ENCODE measurements at regions not wholly inside any gene's neighbourhood (a gene's known extent, or its start where the extent isn't known, plus 50 kb on each side); places are given as distances from the start of the nearest gene placed in this dataset.

DNA sequence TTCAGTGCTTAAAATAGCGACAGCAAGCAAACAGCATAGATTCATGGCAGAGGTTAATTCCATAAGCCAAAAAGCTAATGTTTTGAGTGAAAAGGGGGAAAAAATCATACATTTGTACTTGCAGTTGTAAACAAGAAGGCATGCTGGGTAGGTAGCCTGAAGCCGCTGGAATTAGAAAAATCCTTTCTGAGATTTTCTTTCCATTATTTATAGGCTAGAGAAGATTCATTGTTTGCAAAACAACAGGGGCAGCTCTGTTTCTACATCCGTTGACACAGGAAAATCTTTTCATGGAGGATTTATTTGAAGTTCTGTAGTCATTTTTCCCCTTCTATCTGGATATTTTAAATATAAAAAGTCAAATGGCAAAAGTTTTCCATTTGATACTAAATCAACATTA, 843.9 kb downstream of the QKI start:
- no peaks in the 10 kb centered on the region for H3K9me3 ChIP-seq (ENCODE audit: insufficient read depth, low read length)
- H3K27me3 ChIP-seq (ENCODE audit: low read depth, low read length): no peaks in the 10 kb centered on the region
- H3K36me3 ChIP-seq (replicated peaks; ENCODE audit: low read depth, low read length): no peaks in the 10 kb centered on the region
- no peak overlapping the region for H3K27ac ChIP-seq (ENCODE audit: low read length)
- H3K4me3 ChIP-seq (ENCODE audit: low read length): no peak overlapping the region
- no peak overlapping the region for H3K9ac ChIP-seq (ENCODE audit: low read length)
- no peaks in the 10 kb centered on the region for H4K20me1 ChIP-seq (ENCODE audit: insufficient read depth, low read length)
- H3K4me1 ChIP-seq (ENCODE audit: low read length): no peaks in the 10 kb centered on the region
- no peak for TF ChIP-seq EZH2phosphoT487 (IDR thresholded peaks at IDR 0.05; ENCODE audit: low read depth)
- TF ChIP-seq, protein P1, sequence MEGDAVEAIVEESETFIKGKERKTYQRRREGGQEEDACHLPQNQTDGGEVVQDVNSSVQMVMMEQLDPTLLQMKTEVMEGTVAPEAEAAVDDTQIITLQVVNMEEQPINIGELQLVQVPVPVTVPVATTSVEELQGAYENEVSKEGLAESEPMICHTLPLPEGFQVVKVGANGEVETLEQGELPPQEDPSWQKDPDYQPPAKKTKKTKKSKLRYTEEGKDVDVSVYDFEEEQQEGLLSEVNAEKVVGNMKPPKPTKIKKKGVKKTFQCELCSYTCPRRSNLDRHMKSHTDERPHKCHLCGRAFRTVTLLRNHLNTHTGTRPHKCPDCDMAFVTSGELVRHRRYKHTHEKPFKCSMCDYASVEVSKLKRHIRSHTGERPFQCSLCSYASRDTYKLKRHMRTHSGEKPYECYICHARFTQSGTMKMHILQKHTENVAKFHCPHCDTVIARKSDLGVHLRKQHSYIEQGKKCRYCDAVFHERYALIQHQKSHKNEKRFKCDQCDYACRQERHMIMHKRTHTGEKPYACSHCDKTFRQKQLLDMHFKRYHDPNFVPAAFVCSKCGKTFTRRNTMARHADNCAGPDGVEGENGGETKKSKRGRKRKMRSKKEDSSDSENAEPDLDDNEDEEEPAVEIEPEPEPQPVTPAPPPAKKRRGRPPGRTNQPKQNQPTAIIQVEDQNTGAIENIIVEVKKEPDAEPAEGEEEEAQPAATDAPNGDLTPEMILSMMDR (IDR thresholded peaks at IDR 0.05; ENCODE audit: low read depth, low read length): no peak
- H3K4me2 ChIP-seq (ENCODE audit: low read length): no peak overlapping the region
- H3K79me2 ChIP-seq (ENCODE audit: low read length): no peaks in the 10 kb centered on the region
- H2AFZ ChIP-seq (ENCODE audit: low read depth, low read length): no peak overlapping the region

DNA sequence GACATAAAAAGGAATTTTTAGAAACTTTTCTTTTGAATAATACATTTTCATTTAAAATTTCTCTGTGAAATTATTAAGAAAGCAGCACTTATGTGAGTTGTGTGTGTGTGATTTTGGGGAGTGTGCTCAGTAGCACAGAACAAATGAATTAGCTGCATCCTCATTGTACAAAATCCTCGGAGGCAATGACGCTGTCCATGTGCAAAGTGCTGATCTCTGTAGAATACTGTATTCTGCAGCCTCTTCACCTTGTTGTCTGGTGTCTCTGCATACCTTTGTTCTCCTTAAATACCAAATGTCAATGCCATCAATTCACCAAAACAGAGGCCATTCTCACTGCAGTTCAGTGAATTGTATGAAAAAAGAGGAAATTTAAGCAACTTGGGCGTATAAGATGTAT, 838.4 kb downstream of the QKI start:
- no peaks in the 10 kb centered on the region for H3K4me1 ChIP-seq (ENCODE audit: low read length)
- no peak overlapping the region for H3K4me3 ChIP-seq (ENCODE audit: low read length)
- no peaks in the 10 kb centered on the region for H4K20me1 ChIP-seq (ENCODE audit: insufficient read depth, low read length)

DNA sequence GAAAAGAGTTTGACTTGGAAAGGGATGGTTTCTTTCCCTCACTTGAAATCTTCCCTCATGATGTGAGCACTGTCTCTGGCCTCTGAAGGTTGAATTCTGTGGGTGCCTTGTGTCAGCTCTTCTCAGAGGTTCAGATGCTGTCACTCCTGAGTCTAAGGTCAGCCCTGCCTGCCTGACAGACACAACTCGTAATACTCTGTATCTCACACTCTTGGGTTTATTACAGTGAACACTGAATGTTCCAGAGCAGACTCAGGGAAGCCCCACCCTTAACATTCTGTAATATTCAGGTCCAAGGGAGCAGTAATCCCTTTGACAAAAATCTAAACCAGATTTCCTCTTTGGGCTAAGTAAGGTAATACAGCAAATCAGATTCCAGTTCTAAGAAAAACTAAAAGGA, 837.8 kb downstream of the QKI start:
- Histone ChIP-seq H3K4me1 (ENCODE audit: low read length) (no peaks in the 10 kb centered on the region), H3K4me2 (ENCODE audit: low read length) (no peak overlapping the region), H3K79me2 (ENCODE audit: low read length) (no peaks in the 10 kb centered on the region), H3K27ac (ENCODE audit: low read length) (no peak overlapping the region), H3K27me3 (ENCODE audit: low read depth, low read length) (no peaks in the 10 kb centered on the region), H3K4me3 (ENCODE audit: low read length) (no peak overlapping the region), H3K36me3 (replicated peaks; ENCODE audit: low read depth, low read length) (no peaks in the 10 kb centered on the region), H2AFZ (ENCODE audit: low read depth, low read length) (no peak overlapping the region), H3K9me3 (ENCODE audit: insufficient read depth, low read length) (no peaks in the 10 kb centered on the region), H4K20me1 (ENCODE audit: insufficient read depth, low read length) (no peaks in the 10 kb centered on the region), H3K9ac (ENCODE audit: low read length) (no peak overlapping the region)
- no peak for TF ChIP-seq EZH2phosphoT487 (IDR thresholded peaks at IDR 0.05; ENCODE audit: low read depth)
- TF ChIP-seq, protein P1 (IDR thresholded peaks at IDR 0.05; ENCODE audit: low read depth, low read length): no peak

More for the DNA sequence above, 838.4 kb downstream of the QKI start:
- TF ChIP-seq, protein P1 (IDR thresholded peaks at IDR 0.05; ENCODE audit: low read depth, low read length): no peak
- TF ChIP-seq EZH2phosphoT487 (IDR thresholded peaks at IDR 0.05; ENCODE audit: low read depth): no peak
- no peak overlapping the region for H3K4me2 ChIP-seq (ENCODE audit: low read length)
- H3K27me3 ChIP-seq (ENCODE audit: low read depth, low read length): no peaks in the 10 kb centered on the region
- H3K36me3 ChIP-seq (replicated peaks; ENCODE audit: low read depth, low read length): no peaks in the 10 kb centered on the region
- no peak overlapping the region for H3K9ac ChIP-seq (ENCODE audit: low read length)
- no peak overlapping the region for H2AFZ ChIP-seq (ENCODE audit: low read depth, low read length)
- no peaks in the 10 kb centered on the region for H3K9me3 ChIP-seq (ENCODE audit: insufficient read depth, low read length)
- H3K79me2 ChIP-seq (ENCODE audit: low read length): no peaks in the 10 kb centered on the region
- H3K27ac ChIP-seq (ENCODE audit: low read length): no peak overlapping the region

DNA sequence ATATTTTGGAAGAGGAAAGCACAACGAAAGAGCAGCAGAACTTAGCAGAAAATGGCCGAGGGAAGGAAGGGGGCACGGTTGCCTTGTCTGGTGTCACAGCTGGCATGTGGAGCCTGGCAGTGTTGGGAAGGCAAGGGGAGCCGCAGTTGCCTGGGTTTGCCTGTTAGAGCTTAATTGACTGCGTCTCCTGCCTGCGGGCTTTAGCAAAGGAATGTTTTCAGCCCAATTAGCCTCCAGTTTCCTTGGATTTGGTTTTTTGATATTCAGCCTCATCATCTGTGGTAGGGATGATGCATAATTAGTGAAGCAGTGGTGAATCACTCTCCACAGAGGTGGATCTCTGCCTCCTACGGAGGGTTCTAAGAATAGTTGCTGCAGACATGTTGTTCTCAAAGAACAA, 832.6 kb downstream of the QKI start:
- no peak overlapping the region for H3K9ac ChIP-seq (ENCODE audit: low read length)
- no peak overlapping the region for H3K4me3 ChIP-seq (ENCODE audit: low read length)
- no peaks in the 10 kb centered on the region for H3K9me3 ChIP-seq (ENCODE audit: insufficient read depth, low read length)
- H3K4me1 ChIP-seq (ENCODE audit: low read length): no peaks in the 10 kb centered on the region
- H3K36me3 ChIP-seq (replicated peaks; ENCODE audit: low read depth, low read length): no peaks in the 10 kb centered on the region
- no peak for TF ChIP-seq EZH2phosphoT487 (IDR thresholded peaks at IDR 0.05; ENCODE audit: low read depth)
- H3K79me2 ChIP-seq (ENCODE audit: low read length): no peaks in the 10 kb centered on the region
- no peak overlapping the region for H3K27ac ChIP-seq (ENCODE audit: low read length)
- H2AFZ ChIP-seq (ENCODE audit: low read depth, low read length): no peak overlapping the region
- no peak overlapping the region for H3K4me2 ChIP-seq (ENCODE audit: low read length)
- no peaks in the 10 kb centered on the region for H4K20me1 ChIP-seq (ENCODE audit: insufficient read depth, low read length)
- no peaks in the 10 kb centered on the region for H3K27me3 ChIP-seq (ENCODE audit: low read depth, low read length)

DNA sequence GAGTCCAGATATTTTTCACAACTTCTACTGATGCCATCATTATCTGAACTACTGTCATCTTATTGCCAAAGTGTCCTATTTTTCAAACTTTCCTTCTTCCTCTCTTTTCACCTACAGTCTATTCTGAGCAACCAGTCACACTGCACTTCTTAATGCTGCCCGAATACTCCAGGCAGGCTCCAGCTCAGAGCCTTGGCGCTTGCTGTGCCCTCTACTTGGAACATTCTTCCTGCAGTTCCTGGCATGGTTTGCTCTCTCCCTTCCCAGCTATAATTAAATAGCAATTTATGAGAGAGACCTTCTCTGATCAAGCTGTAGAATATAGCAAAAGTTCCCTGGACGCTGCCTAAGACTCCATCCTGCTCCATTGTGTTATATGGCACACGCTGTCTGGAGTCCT, 831.6 kb downstream of the QKI start:
- H3K27ac ChIP-seq (ENCODE audit: low read length): no peak overlapping the region
- no peaks in the 10 kb centered on the region for H3K79me2 ChIP-seq (ENCODE audit: low read length)
- H3K4me1 ChIP-seq (ENCODE audit: low read length): no peaks in the 10 kb centered on the region
- H3K9me3 ChIP-seq (ENCODE audit: insufficient read depth, low read length): no peaks in the 10 kb centered on the region
- H3K4me3 ChIP-seq (ENCODE audit: low read length): no peak overlapping the region
- no peak overlapping the region for H3K9ac ChIP-seq (ENCODE audit: low read length)
- H2AFZ ChIP-seq (ENCODE audit: low read depth, low read length): no peak overlapping the region
- H4K20me1 ChIP-seq (ENCODE audit: insufficient read depth, low read length): no peaks in the 10 kb centered on the region
- no peaks in the 10 kb centered on the region for H3K27me3 ChIP-seq (ENCODE audit: low read depth, low read length)
- TF ChIP-seq, protein P1 (IDR thresholded peaks at IDR 0.05; ENCODE audit: low read depth, low read length): no peak
- TF ChIP-seq EZH2phosphoT487 (IDR thresholded peaks at IDR 0.05; ENCODE audit: low read depth): no peak
- H3K36me3 ChIP-seq (replicated peaks; ENCODE audit: low read depth, low read length): no peaks in the 10 kb centered on the region
- no peak overlapping the region for H3K4me2 ChIP-seq (ENCODE audit: low read length)
